ENCODE measurements at regions not wholly inside any gene's neighbourhood (a gene's known extent, or its start where the extent isn't known, plus 50 kb on each side); places are given as distances from the start of the nearest gene placed in this dataset.

- Histone ChIP-seq H3K4me3 (no peak overlapping the region), H3K27ac (no peak overlapping the region), H3K4me1 (replicated peaks in 1 of 2) (peaks cover 0 to 3% of the 10 kb centered on the region in 2 donors)
- no peak for ATAC-seq (replicated peaks in 6 of 8)
- in situ Hi-C loops (cut with MboI; ENCODE audit: low pct_unique_long_range_greater_than_20kb in 2 of 9, low sequenced_read_pairs in 9 of 9, unreplicated experiment in 9 of 9), result no loop called here
- WGBS, 10 experiments, result 13 to 100% (median 90%) methylated on average over 1 to 4 of the region's 5 CpGs; no CpG with 5 or more reads in 2 of the 10 experiments
These were observed 211.9 kb downstream of the MYCN start for GRCh38 chr2:16152071-16152927.

- WGBS, 10 experiments, result 0 to 100% (median 88%) methylated on average over 1 to 4 of the region's 4 CpGs; no CpG with 5 or more reads in 5 of the 10 experiments
- ATAC-seq (replicated peaks in 6 of 8), result no peak
- in situ Hi-C loops (cut with MboI; ENCODE audit: low pct_unique_long_range_greater_than_20kb in 2 of 9, low sequenced_read_pairs in 9 of 9, unreplicated experiment in 9 of 9), result no loop called here
- H3K27ac ChIP-seq, result no peak overlapping the region
- H3K4me1 ChIP-seq (replicated peaks in 1 of 2), result peaks cover 0 to 3% of the 10 kb centered on the region in 2 donors
- no peak overlapping the region for H3K4me3 ChIP-seq
These were observed 211.3 kb downstream of the MYCN start for GRCh38 chr2:16151651-16152050.

GRCh38 chr2:16151281-16151570 is 210.9 kb downstream of the MYCN start:
- ATAC-seq (replicated peaks in 6 of 8), result no peak

GRCh38 chr2:16150456-16151280 is 210.3 kb downstream of the MYCN start:
- no peak overlapping the region for H3K27ac ChIP-seq
- no peak overlapping the region for H3K4me3 ChIP-seq
- ATAC-seq (replicated peaks in 6 of 8), result no peak
- 0 to 100% (median 84%) methylated on average over 1 to 5 of the region's 5 CpGs for WGBS, 10 experiments
- in situ Hi-C loops (cut with MboI; ENCODE audit: low pct_unique_long_range_greater_than_20kb in 2 of 9, low sequenced_read_pairs in 9 of 9, unreplicated experiment in 9 of 9), result no loop called here
- H3K4me1 ChIP-seq (replicated peaks in 1 of 2), result no peaks in the 10 kb centered on the region

More at GRCh38 chr2:16151281-16151570, 210.9 kb downstream of the MYCN start:
- Histone ChIP-seq H3K4me1 (replicated peaks in 1 of 2) (peaks cover 0 to 3% of the 10 kb centered on the region in 2 donors), H3K27ac (no peak overlapping the region), H3K4me3 (no peak overlapping the region)
- 30 to 100% (median 81%) methylated on average over 1 to 3 of the region's 3 CpGs; no CpG with 5 or more reads in 4 of the 10 experiments for WGBS, 10 experiments
- in situ Hi-C loops (cut with MboI; ENCODE audit: low pct_unique_long_range_greater_than_20kb in 2 of 9, low sequenced_read_pairs in 9 of 9, unreplicated experiment in 9 of 9), result no loop called here

- Histone ChIP-seq H3K27ac (no peak overlapping the region), H3K4me3 (no peak overlapping the region), H3K4me1 (replicated peaks in 1 of 2) (no peaks in the 10 kb centered on the region)
- in situ Hi-C loops (cut with MboI; ENCODE audit: low pct_unique_long_range_greater_than_20kb in 2 of 9, low sequenced_read_pairs in 9 of 9, unreplicated experiment in 9 of 9), result no loop called here
- 0 to 100% (median 80%) methylated on average over 1 to 10 of the region's 17 CpGs for WGBS, 10 experiments
- no peak for ATAC-seq (replicated peaks in 6 of 8)
These were observed 209.2 kb downstream of the MYCN start for GRCh38 chr2:16149349-16150243.

GRCh38 chr2:16148632-16149348 is 208.4 kb downstream of the MYCN start:
- H3K27ac ChIP-seq, result no peak overlapping the region
- WGBS, 10 experiments, result 31 to 100% (median 88%) methylated on average over 1 to 6 of the region's 6 CpGs; no CpG with 5 or more reads in 1 of the 10 experiments
- in situ Hi-C loops (cut with MboI; ENCODE audit: low pct_unique_long_range_greater_than_20kb in 2 of 9, low sequenced_read_pairs in 9 of 9, unreplicated experiment in 9 of 9), result no loop called here
- ATAC-seq (replicated peaks in 6 of 8), result no peak
- no peak overlapping the region for H3K4me3 ChIP-seq
- no peaks in the 10 kb centered on the region for H3K4me1 ChIP-seq (replicated peaks in 1 of 2)

- in situ Hi-C loops (cut with MboI; ENCODE audit: low pct_unique_long_range_greater_than_20kb in 2 of 9, low sequenced_read_pairs in 9 of 9, unreplicated experiment in 9 of 9), result no loop called here
- Histone ChIP-seq H3K27ac (no peak overlapping the region), H3K4me1 (replicated peaks in 1 of 2) (peaks cover 0 to 4% of the 10 kb centered on the region in 2 donors), H3K4me3 (no peak overlapping the region)
- 32 to 100% (median 84%) methylated on average over 1 to 9 of the region's 9 CpGs; no CpG with 5 or more reads in 2 of the 10 experiments for WGBS, 10 experiments
- no peak for ATAC-seq (replicated peaks in 6 of 8)
These were observed 202.3 kb downstream of the MYCN start for GRCh38 chr2:16142383-16143361.

GRCh38 chr2:16141641-16141921 is 201.2 kb downstream of the MYCN start:
- in situ Hi-C loops (cut with MboI; ENCODE audit: low pct_unique_long_range_greater_than_20kb in 2 of 9, low sequenced_read_pairs in 9 of 9, unreplicated experiment in 9 of 9), result no loop called here
- Histone ChIP-seq H3K4me3 (no peak overlapping the region), H3K4me1 (replicated peaks in 1 of 2) (peaks cover 0 to 4% of the 10 kb centered on the region in 2 donors), H3K27ac (no peak overlapping the region)
- ATAC-seq (replicated peaks in 6 of 8), result no peak
- WGBS, 10 experiments, result 0 to 100% (median 54%) methylated on average over 1 to 2 of the region's 2 CpGs; no CpG with 5 or more reads in 2 of the 10 experiments

- Histone ChIP-seq H3K27ac (no peak overlapping the region), H3K4me3 (no peak overlapping the region), H3K4me1 (replicated peaks in 1 of 2) (peaks cover 0 to 4% of the 10 kb centered on the region in 2 donors)
- ATAC-seq (replicated peaks in 6 of 8), result no peak
- in situ Hi-C loops (cut with MboI; ENCODE audit: low pct_unique_long_range_greater_than_20kb in 2 of 9, low sequenced_read_pairs in 9 of 9, unreplicated experiment in 9 of 9), result no loop called here
- 0 to 98% (median 85%) methylated on average over 2 to 7 of the region's 7 CpGs; no CpG with 5 or more reads in 1 of the 10 experiments for WGBS, 10 experiments
These were observed 200.7 kb downstream of the MYCN start for GRCh38 chr2:16140771-16141640.

GRCh38 chr2:16139663-16140615 is 199.6 kb downstream of the MYCN start:
- 32 to 100% (median 84%) methylated on average over 1 to 9 of the region's 9 CpGs for WGBS, 10 experiments
- in situ Hi-C loops (cut with MboI; ENCODE audit: low pct_unique_long_range_greater_than_20kb in 2 of 9, low sequenced_read_pairs in 9 of 9, unreplicated experiment in 9 of 9), result no loop called here
- H3K27ac ChIP-seq, result no peak overlapping the region
- ATAC-seq (replicated peaks in 6 of 8), result no peak
- H3K4me3 ChIP-seq, result no peak overlapping the region
- H3K4me1 ChIP-seq (replicated peaks in 1 of 2), result peaks cover 0 to 4% of the 10 kb centered on the region in 2 donors

Measured in motor neuron (in vitro differentiated cells).